DND-41 (cell line): ENCODE measurements at regions not wholly inside any gene's neighbourhood (a gene's known extent, or its start where the extent isn't known, plus 50 kb on each side); places are given as distances from the start of the nearest gene placed in this dataset.

Experiments used
- CTCF ChIP-seq: IDR thresholded peaks from 2 replicates; pipeline ENCODE4 v1.5.1; 2012; ENCODE audit warnings: borderline replicate concordance, low read length, moderate library complexity, mild to moderate bottlenecking; ENCODE audit not compliant: poor library complexity, severe bottlenecking; ENCODE audit errors: extremely low read depth
- EZH2 ChIP-seq: IDR thresholded peaks from 3 replicates; pipeline ENCODE4 v1.6.1; 2012; ENCODE audit warnings: borderline replicate concordance, low read depth, mild to moderate bottlenecking, moderate library complexity, low read length, inconsistent platforms; ENCODE audit not compliant: severe bottlenecking

- TF ChIP-seq CTCF (no peak), EZH2 (no peak)
Measured at GRCh38 chr10:35907548-35907947, 265.5 kb upstream of the FZD8 start.
